Astrocyte (in vitro differentiated cells and primary cell): ENCODE measurements at regions not wholly inside any gene's neighbourhood (a gene's known extent, or its start where the extent isn't known, plus 50 kb on each side); places are given as distances from the start of the nearest gene placed in this dataset.

Experiments
- DNase-seq: peaks from one replicate; pipeline ENCODE4 v3.0.0-alpha.2; 2010; ENCODE audit warnings: low read depth
- FAIRE-seq: peaks from 2 replicates; lab custom pipeline; 2011; peaks lifted over from hg19 to GRCh38; lab: Jason Lieb, UNC
- H2AFZ ChIP-seq: 2 replicates; pipeline ENCODE4 v1.6.0; 2012; ENCODE audit warnings: low read depth, low read length, inconsistent platforms
- H3K27ac ChIP-seq: 2 replicates; pipeline ENCODE4 v1.5.1; 2011; ENCODE audit warnings: low read depth, low read length, inconsistent platforms
- H3K27me3 ChIP-seq: 2 replicates; pipeline ENCODE4 v1.6.0; 2011; ENCODE audit warnings: low read length, inconsistent platforms; ENCODE audit not compliant: insufficient read depth
- H3K36me3 ChIP-seq: 2 replicates; pipeline ENCODE4 v1.5.1; 2011; ENCODE audit warnings: low read length, inconsistent platforms; ENCODE audit not compliant: insufficient read depth
- H3K4me1 ChIP-seq: 2 replicates; pipeline ENCODE4 v1.5.1; 2011; ENCODE audit warnings: low read length, inconsistent platforms; ENCODE audit not compliant: insufficient read depth
- H3K4me2 ChIP-seq: 2 replicates; pipeline ENCODE4 v1.6.0; 2012; ENCODE audit warnings: low read length, inconsistent platforms
- H3K4me3 ChIP-seq: 2 replicates; pipeline ENCODE4 v1.5.1; 2011; ENCODE audit warnings: low read depth, mild to moderate bottlenecking, low read length, inconsistent platforms; ENCODE audit not compliant: insufficient read depth
- H3K79me2 ChIP-seq: 2 replicates; pipeline ENCODE4 v1.6.0; 2012; ENCODE audit warnings: mild to moderate bottlenecking, low read length, inconsistent platforms; ENCODE audit not compliant: insufficient read depth
- H3K9ac ChIP-seq: 2 replicates; pipeline ENCODE4 v1.6.0; 2012; ENCODE audit warnings: mild to moderate bottlenecking, low read length, inconsistent platforms
- H3K9me3 ChIP-seq: 2 replicates; pipeline ENCODE4 v1.5.1; 2012; ENCODE audit warnings: low read depth, mild to moderate bottlenecking, low read length, inconsistent platforms; ENCODE audit not compliant: insufficient read depth
- H4K20me1 ChIP-seq: 2 replicates; pipeline ENCODE4 v1.6.0; 2012; ENCODE audit warnings: low read length, inconsistent platforms; ENCODE audit not compliant: insufficient read depth
- H3K27ac Mint-ChIP-seq: one replicate; pipeline ENCODE4 v1.8.0; 2021; ENCODE audit warnings: mild to moderate bottlenecking, mixed read lengths; ENCODE audit not compliant: unreplicated experiment
- H3K27me3 Mint-ChIP-seq: one replicate; pipeline ENCODE4 v1.8.0; 2021; ENCODE audit warnings: low read depth, mixed read lengths; ENCODE audit not compliant: unreplicated experiment
- H3K36me3 Mint-ChIP-seq: one replicate; pipeline ENCODE4 v1.8.0; 2021; ENCODE audit warnings: low read depth, mixed read lengths; ENCODE audit not compliant: unreplicated experiment
- H3K4me1 Mint-ChIP-seq: one replicate; pipeline ENCODE4 v1.8.0; 2021; ENCODE audit warnings: low read depth, mixed read lengths; ENCODE audit not compliant: unreplicated experiment
- H3K4me3 Mint-ChIP-seq: one replicate; pipeline ENCODE4 v1.8.0; 2021; ENCODE audit warnings: mild to moderate bottlenecking, moderate library complexity, mixed read lengths; ENCODE audit not compliant: unreplicated experiment
- H3K9me3 Mint-ChIP-seq: one replicate; pipeline ENCODE4 v1.8.0; 2021; ENCODE audit warnings: mild to moderate bottlenecking, mixed read lengths; ENCODE audit not compliant: unreplicated experiment
- EZH2 ChIP-seq: IDR thresholded peaks from 2 replicates; pipeline ENCODE4 v1.6.1; 2012; ENCODE audit warnings: mild to moderate bottlenecking, low read length, inconsistent platforms; ENCODE audit not compliant: insufficient read depth
- TF ChIP-seq, protein P1 (sequence below): IDR thresholded peaks from 2 replicates; pipeline ENCODE4 v1.5.1; 2011; ENCODE audit warnings: low read depth, mild to moderate bottlenecking, inconsistent platforms, low read length, moderate library complexity; ENCODE audit not compliant: insufficient read depth

DNA sequence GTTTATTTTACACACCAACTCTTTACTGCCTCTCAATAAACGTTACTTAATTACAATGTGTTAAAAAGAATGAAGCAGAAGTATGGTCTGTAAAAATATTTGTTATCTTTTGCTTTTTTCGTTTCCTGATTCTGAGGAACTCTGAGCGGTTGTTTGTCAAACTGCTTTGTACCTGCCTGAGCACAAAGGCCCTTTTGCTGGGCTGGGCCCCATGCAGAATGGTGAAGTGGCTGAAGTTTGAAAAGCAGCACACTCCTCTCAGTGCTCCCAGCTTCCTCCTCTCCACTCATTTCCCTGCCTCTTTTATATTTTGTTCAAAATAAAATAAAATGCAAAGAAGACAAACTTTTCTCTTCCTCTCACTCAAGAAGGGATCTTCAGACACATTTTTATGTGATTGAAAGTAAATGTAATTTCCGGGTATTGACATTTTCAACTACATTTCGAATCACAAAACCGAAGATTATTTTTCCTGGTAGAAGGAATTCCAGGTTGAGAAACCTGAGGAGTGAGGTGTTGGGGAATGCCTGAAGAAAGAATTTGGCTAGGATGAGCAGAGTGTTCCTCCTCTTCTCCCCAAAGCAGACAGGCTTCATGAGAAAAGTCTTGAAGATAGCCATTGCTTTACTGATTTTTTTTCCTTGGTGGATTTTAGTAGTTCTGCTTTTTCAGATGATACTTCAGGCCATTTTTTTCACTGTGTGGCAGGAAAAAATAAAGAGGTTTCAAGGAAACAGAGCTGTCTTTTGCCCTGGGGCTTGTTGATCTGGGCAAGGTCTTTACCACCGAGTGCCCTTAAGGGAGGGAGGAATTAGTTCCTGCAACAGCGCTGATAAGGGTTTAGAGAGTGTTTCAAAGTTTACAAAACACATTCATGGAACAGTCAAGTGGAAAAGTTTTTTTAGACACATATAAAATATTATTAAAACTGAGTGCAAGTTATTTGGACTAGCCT lies 229.8 kb downstream of the NFKBIZ start:
- Histone ChIP-seq H3K79me2 (no peaks in the 10 kb centered on the region), H4K20me1 (no peaks in the 10 kb centered on the region), H3K27ac (no peak overlapping the region), H3K36me3 (no peaks in the 10 kb centered on the region), H3K4me3 (no peak overlapping the region), H3K9me3 (no peaks in the 10 kb centered on the region), H3K4me2 (no peak overlapping the region), H3K27me3 (no peaks in the 10 kb centered on the region), H3K4me1 (no peaks in the 10 kb centered on the region), H2AFZ (no peak overlapping the region), H3K9ac (no peak overlapping the region)
- DNase-seq (no peak), FAIRE-seq (no peak)
- Mint-ChIP-seq H3K9me3 (peaks cover 1% of the 10 kb centered on the region), H3K4me3 (no peak overlapping the region), H3K27me3 (no peaks in the 10 kb centered on the region), H3K36me3 (no peaks in the 10 kb centered on the region), H3K27ac (no peak overlapping the region), H3K4me1 (peaks cover 1% of the 10 kb centered on the region)
- TF ChIP-seq, protein P1, sequence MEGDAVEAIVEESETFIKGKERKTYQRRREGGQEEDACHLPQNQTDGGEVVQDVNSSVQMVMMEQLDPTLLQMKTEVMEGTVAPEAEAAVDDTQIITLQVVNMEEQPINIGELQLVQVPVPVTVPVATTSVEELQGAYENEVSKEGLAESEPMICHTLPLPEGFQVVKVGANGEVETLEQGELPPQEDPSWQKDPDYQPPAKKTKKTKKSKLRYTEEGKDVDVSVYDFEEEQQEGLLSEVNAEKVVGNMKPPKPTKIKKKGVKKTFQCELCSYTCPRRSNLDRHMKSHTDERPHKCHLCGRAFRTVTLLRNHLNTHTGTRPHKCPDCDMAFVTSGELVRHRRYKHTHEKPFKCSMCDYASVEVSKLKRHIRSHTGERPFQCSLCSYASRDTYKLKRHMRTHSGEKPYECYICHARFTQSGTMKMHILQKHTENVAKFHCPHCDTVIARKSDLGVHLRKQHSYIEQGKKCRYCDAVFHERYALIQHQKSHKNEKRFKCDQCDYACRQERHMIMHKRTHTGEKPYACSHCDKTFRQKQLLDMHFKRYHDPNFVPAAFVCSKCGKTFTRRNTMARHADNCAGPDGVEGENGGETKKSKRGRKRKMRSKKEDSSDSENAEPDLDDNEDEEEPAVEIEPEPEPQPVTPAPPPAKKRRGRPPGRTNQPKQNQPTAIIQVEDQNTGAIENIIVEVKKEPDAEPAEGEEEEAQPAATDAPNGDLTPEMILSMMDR, result no peak
- no peak for TF ChIP-seq EZH2

DNA sequence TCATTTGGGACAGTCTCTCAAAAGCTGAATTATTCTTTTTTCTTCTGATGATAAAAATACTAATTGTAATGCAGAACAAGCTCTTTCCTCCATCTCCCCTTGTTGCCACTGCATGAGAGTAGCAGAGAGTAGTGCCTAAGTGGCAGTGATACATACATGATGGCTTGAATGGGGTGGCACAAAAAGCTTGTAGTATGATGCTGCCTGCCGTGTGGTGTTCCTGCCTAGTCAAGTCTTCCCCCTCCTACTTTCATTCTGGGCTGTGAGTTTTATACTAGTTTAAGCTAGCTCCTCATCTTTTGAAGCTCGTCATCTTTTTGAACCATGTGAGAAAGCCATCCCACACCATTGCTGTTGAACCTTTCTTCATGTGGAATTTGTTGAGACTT lies 230.5 kb downstream of the NFKBIZ start:
- DNase-seq, result no peak
- Histone ChIP-seq H3K9ac (no peak overlapping the region), H3K4me2 (no peak overlapping the region), H3K79me2 (no peaks in the 10 kb centered on the region), H3K4me1 (no peaks in the 10 kb centered on the region), H3K9me3 (no peaks in the 10 kb centered on the region), H3K27ac (no peak overlapping the region), H2AFZ (no peak overlapping the region), H3K36me3 (no peaks in the 10 kb centered on the region), H3K27me3 (no peaks in the 10 kb centered on the region), H4K20me1 (no peaks in the 10 kb centered on the region), H3K4me3 (no peak overlapping the region)
- H3K27me3 Mint-ChIP-seq, result no peaks in the 10 kb centered on the region
- H3K27ac Mint-ChIP-seq, result no peak overlapping the region
- peaks cover 2% of the 10 kb centered on the region for H3K4me1 Mint-ChIP-seq
- no peak overlapping the region for H3K4me3 Mint-ChIP-seq
- peaks cover 1% of the 10 kb centered on the region for H3K9me3 Mint-ChIP-seq
- no peaks in the 10 kb centered on the region for H3K36me3 Mint-ChIP-seq
- no peak for FAIRE-seq
- TF ChIP-seq, protein P1, result no peak
- TF ChIP-seq EZH2, result no peak
